ENCODE measurements at regions not wholly inside any gene's neighbourhood (a gene's known extent, or its start where the extent isn't known, plus 50 kb on each side); places are given as distances from the start of the nearest gene placed in this dataset.

- no peak for TF ChIP-seq LBX2 (CRISPR knock-in tag; IDR thresholded peaks at IDR 0.05; ENCODE audit: borderline replicate concordance)
- no peak for TF ChIP-seq PHB2 (IDR thresholded peaks at IDR 0.05; ENCODE audit: partially characterized antibody)
- TF ChIP-seq ZBTB25 (CRISPR knock-in tag; IDR thresholded peaks at IDR 0.05), result no peak
Observed at GRCh38 chr2:228630786-228631185, 449.3 kb upstream of the SPHKAP start (continued).

GRCh38 chr2:228629251-228629650 is 447.8 kb upstream of the SPHKAP start:
- Histone ChIP-seq H2AFZ (ENCODE audit: low read length) (no peak overlapping the region), H3K27me3 (ENCODE audit: control insufficient read depth in 1 of 2, insufficient read depth in 2 of 2, low read length in 2 of 2) (no peaks in the 10 kb centered on the region), H4K20me1 (ENCODE audit: insufficient read depth, low read length) (no peaks in the 10 kb centered on the region), H3K4me1 (ENCODE audit: insufficient read depth, low read length) (no peaks in the 10 kb centered on the region), H3K27ac (ENCODE audit: extremely low read length, insufficient read depth, low read length) (no peak overlapping the region), H3K9me3 (ENCODE audit: low read length) (peaks cover 74% of the 10 kb centered on the region), H3K36me3 (replicated peaks in 1 of 2; ENCODE audit: control insufficient read depth in 1 of 2, insufficient read depth in 2 of 2, low read length in 2 of 2) (no peaks in the 10 kb centered on the region), H3K4me3 (replicated peaks in 1 of 3; ENCODE audit: insufficient read depth in 1 of 3, low read depth in 2 of 3, low read length in 3 of 3) (no peak overlapping the region), H3K9ac (ENCODE audit: insufficient read depth, low read depth, low read length) (no peak overlapping the region), H3K79me2 (ENCODE audit: insufficient read depth, low read length) (no peaks in the 10 kb centered on the region), H3K4me2 (ENCODE audit: low read depth, low read length) (no peak overlapping the region)
- WGBS (ENCODE audit: low lambda C conversion rate), result 4% methylated on average over 1 of the region's 1 CpG
- no peak for ATAC-seq
- no TSS peak for BruUV-seq (replicated peaks)
- intact Hi-C loops (cut with micrococcal nuclease; ENCODE audit: unreplicated experiment), result no loop called here
- in situ Hi-C loops (cut with HindIII; ENCODE audit: extremely low pct_ligation_motif_present, low pct_unique_long_range_greater_than_20kb), result no loop called here
- no peak for DNase-seq (ENCODE audit: low spot score)
- TF ChIP-seq GMEB2 (CRISPR knock-in tag; IDR thresholded peaks at IDR 0.05; ENCODE audit: low read depth), result no peak
- no peak for TF ChIP-seq SP4 (CRISPR knock-in tag; IDR thresholded peaks at IDR 0.05)
- no peak for TF ChIP-seq FOXM1 (CRISPR knock-in tag; IDR thresholded peaks at IDR 0.05)
- TF ChIP-seq CENPT (CRISPR knock-in tag; IDR thresholded peaks at IDR 0.05; ENCODE audit: low read depth), result no peak
- no peak for TF ChIP-seq ELK4 (CRISPR knock-in tag; IDR thresholded peaks at IDR 0.05; ENCODE audit: borderline replicate concordance)
- TF ChIP-seq NFYC (CRISPR knock-in tag; IDR thresholded peaks at IDR 0.05), result no peak
- no peak for TF ChIP-seq NFYB (CRISPR knock-in tag; IDR thresholded peaks at IDR 0.05)
- TF ChIP-seq PHF21A (CRISPR knock-in tag; IDR thresholded peaks at IDR 0.05), result no peak
- no peak for TF ChIP-seq ZNF225 (CRISPR knock-in tag; IDR thresholded peaks at IDR 0.05)
- no peak for TF ChIP-seq ZNF34 (CRISPR knock-in tag; IDR thresholded peaks at IDR 0.05; ENCODE audit: borderline replicate concordance)
- no peak for FAIRE-seq
- ChIA-PET CTCF (ENCODE audit: low intra/inter-chr PET ratio, low total read pairs) (no interaction called here), POLR2A (no interaction called here)

Measured in HepG2 (cell line).